Stimulated activated CD8-positive, alpha-beta memory T cell treated with anti-CD3 and anti-CD28 coated beads, Interleukin-15, amount 100 ng/mL, for 48 hours (primary cell): ENCODE measurements at regions not wholly inside any gene's neighbourhood (a gene's known extent, or its start where the extent isn't known, plus 50 kb on each side); places are given as distances from the start of the nearest gene placed in this dataset.
"Not testable (repeated sequence)": the region's sequence is repeated elsewhere in the genome, so short reads cannot be mapped to it uniquely, and the experiment has no call there.

Experiments used
- DNase-seq, 2 donors: peaks; one replicate each; pipeline ENCODE4 v3.0.0-alpha.2; 2020; ENCODE audit warnings: low read depth in 2 of 2

DNA sequence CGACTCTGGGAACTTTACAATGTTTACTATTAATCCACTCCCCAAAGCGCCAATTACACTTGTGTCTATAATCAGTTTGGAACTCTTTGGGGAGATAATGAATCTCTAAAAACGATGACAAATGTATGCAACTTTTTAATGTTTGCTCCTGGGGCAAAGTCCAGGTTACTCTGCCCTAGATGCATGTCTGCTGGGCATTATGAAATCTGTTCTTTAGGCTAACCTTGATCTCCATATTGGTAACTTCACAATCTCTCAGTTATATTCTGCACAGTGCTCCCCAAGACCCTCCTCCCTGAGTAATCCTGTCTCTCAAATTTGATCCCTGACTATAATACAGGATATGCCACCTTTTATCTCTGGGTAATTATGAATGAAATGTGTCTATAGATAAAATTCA lies 152.2 kb upstream of the TRPM3 start:
- no peak for DNase-seq

GRCh38 chr9:71271602-71272001 lies 150.2 kb upstream of the TRPM3 start:
- DNase-seq, result no peak

GRCh38 chr9:71270554-71270953 lies 149.1 kb upstream of the TRPM3 start:
- no peak for DNase-seq

GRCh38 chr9:71269859-71270258 lies 148.4 kb upstream of the TRPM3 start:
- DNase-seq, result no peak

GRCh38 chr9:71268871-71269635 lies 147.6 kb upstream of the TRPM3 start:
- DNase-seq, result no peak

GRCh38 chr9:71263451-71263850 lies 142.0 kb upstream of the TRPM3 start:
- no peak for DNase-seq

DNA sequence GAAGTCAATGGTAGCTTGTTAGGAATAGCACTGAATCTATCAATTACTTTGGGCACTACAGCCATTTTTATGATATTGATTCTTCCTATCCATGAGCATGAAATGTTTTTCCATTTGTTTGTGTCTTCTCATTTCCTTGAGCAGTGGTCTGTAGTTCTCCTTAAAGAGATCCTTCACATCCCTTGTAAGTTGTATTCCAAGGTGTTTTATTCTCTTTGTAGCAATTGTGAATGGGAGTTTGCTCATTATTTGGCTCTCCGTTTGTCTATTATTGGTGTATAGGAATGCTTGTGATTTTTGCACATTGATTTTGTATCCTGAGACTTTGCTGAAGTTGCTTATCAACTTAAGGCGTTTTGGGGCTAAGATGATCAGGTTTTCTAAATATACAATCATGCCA lies 139.0 kb upstream of the TRPM3 start:
- not testable (repeated sequence) for DNase-seq

GRCh38 chr9:71254592-71255277 lies 133.3 kb upstream of the TRPM3 start:
- DNase-seq, result no peak

GRCh38 chr9:71253011-71253410 lies 131.6 kb upstream of the TRPM3 start:
- no peak for DNase-seq

- no peak for DNase-seq
Measured at GRCh38 chr9:71250581-71250980, 129.2 kb upstream of the TRPM3 start.

- DNase-seq, result no peak
Measured at GRCh38 chr9:71249729-71250317, 128.4 kb upstream of the TRPM3 start.

DNA sequence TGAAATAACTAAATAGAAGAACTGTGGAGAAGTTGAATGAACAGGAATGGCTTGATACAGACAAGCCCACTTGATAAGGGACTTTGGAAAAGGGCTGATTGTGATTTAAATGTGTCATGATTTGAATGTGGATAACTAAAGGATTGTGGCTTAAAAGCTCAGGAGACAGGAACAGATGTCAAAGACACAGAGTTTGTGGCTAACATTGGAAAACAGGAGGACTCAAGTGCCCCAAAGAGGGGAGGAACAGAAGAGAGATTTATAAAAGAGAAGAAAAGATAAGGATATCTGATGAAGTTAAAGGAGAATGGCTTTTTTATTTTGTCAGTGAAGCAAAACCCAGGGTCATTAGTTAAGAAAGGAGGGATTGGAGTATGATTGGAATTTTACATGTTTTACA lies 124.2 kb upstream of the TRPM3 start:
- no peak for DNase-seq

DNA sequence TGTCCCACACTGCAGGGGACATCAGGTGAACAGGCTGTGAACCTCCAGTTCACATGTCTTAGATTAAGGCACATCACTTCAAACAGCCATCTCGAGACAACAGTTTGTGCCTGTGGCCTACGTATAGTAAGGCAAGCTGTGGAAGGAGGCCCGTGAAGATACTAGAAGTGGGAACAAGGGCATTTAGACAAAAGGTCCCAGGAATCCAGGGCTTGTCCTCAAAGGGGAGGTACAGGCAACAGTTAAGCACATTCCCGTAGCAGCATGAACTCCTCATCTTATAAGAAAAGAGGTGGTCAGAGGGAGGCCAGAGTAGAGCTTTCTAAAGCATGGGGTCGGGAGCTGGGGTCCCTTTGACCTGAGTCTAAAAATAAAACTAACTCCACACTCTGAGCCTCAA lies 122.5 kb upstream of the TRPM3 start:
- no peak for DNase-seq

DNA sequence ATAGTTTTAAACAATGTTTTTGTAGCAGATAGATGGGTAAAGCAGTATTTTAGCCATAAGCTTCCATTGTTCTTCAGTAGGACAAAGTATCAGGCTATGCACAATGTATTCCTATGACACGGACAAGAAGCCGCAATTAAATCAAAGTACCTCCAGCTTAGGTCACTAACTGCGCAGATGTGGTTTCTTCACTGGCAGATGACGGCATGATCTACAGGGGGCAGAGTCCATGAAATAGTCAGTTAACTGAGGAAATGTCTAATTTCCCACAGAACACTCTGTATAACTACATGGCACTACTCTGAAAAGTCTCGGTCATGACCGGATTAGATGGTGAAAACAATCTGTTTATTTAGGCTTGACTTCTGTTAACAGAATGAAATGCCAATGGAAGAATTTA lies 120.7 kb upstream of the TRPM3 start:
- no peak for DNase-seq

GRCh38 chr9:71237051-71237450 lies 115.6 kb upstream of the TRPM3 start:
- DNase-seq, result no peak

DNA sequence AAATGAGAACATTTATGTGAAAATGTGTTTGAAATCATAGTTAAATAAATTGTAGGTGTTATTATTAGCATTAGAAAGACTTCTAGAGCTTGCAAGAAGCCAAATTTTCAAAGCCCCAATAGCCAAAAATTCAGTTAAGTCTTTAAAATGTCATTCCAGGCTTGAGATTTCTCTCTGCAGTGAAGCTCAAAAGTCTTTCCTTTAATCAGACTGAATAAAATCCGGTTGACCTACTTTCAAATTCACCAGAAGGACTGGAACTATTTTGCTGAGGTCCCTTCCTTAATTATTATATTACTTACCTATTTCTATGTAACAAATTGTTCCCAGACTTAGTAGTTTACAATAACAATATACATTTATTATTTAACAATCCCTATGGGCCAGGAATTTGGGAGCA lies 112.2 kb upstream of the TRPM3 start:
- DNase-seq, result no peak

DNA sequence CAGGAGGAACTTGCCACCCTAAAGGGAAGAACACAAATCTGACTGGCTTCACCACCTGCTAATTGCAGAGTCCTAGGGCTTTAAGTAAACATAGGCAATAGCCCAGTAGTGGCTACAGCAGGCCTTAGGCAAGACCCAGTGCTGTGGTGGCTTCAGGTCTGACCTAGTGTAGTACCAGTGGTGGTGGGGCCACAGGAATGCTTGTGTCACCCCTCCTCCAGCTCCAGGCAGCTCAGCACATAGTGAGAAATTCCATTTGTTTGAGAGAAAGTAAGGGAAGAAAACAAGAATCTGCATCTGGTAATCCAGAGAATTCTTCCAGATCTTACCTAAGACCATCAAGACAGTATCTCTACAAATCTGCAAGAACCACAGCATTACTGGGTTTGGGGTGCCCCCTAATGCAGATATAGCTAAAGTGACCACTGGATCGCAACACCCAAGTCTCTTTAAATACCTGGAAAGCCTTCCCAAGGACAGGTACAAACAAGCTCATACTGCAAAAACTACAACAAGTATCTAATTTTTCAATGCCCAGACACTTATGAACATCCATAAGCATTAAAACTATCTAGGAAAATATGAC lies 102.6 kb upstream of the TRPM3 start:
- DNase-seq, result no peak

- DNase-seq, result no peak
Measured at GRCh38 chr9:71218774-71219173, 97.4 kb upstream of the TRPM3 start.

DNA sequence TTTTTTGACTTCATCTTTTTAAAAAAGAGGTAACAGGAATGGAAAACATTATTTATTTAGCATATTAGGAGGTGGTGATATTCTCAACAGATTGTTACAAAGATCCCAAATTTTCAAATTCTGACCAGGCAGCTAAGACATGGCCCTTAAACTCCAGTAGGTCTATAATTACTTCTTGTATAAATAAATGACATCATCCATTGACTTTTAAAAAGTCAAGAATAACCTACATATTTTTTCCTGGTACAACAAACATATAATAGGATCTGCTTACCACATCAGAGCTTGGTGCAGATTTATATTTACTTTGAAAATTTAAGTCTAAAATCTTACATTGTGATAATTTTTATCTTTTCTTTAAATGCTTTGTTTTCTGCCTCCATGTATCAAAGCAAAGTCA lies 92.2 kb upstream of the TRPM3 start:
- DNase-seq, result no peak

- DNase-seq, result no peak
Measured at GRCh38 chr9:71210326-71210725, 88.9 kb upstream of the TRPM3 start.

DNA sequence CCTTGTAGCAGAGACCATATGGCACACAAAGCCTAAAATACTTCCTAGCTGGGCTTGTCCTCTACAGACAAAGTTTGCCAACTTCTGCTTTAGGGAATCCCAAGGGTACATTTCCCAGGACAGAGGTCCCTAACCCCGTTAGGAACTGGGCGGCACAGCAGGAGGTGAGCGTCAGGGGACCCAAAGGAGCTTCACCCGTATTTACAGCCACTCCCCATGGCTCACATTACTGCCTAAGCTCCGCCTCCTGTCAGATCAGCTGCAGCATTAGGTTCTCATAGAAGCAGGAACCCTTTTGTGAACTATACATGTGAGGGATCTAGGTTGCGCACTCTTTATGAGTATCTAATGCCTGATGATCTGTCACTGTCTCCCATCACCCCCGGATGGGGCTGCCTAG lies 88.5 kb upstream of the TRPM3 start:
- no peak for DNase-seq

- no peak for DNase-seq
Measured at GRCh38 chr9:71202931-71203330, 81.5 kb upstream of the TRPM3 start.

DNA sequence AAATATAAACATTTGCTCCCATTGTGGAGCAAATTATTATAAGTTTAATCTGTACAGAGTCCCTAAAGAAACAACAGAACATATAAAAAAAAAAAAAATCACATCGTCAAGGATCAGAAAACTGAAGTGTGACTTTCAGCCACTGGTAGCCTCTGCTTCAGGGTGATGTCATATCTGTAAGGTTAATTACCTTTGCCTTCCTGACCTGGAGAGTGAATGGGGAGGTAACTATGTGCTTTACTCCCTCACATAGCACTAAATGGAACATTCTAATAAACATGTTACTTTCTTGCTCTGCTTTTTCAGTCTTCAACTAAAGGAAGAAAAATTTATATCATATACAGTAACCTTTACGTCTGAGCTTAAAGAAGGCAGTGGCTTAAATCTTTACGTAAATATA lies 70.3 kb upstream of the TRPM3 start:
- no peak for DNase-seq
